Glutamatergic neuron (in vitro differentiated cells): ENCODE measurements at regions not wholly inside any gene's neighbourhood (a gene's known extent, or its start where the extent isn't known, plus 50 kb on each side); places are given as distances from the start of the nearest gene placed in this dataset.

Experiments
- DNase-seq: peaks from one replicate; pipeline ENCODE4 v3.0.0; 2022
- H3K27ac Mint-ChIP-seq: one replicate; pipeline ENCODE4 v1.8.0; 2020; ENCODE audit warnings: mild to moderate bottlenecking, mixed read lengths, inconsistent platforms; ENCODE audit not compliant: unreplicated experiment
- H3K27me3 Mint-ChIP-seq: one replicate; pipeline ENCODE4 v1.8.0; 2020; ENCODE audit warnings: mild to moderate bottlenecking, moderate library complexity, mixed read lengths, inconsistent platforms; ENCODE audit not compliant: unreplicated experiment
- H3K36me3 Mint-ChIP-seq: one replicate; pipeline ENCODE4 v1.8.0; 2020; ENCODE audit warnings: mild to moderate bottlenecking, mixed read lengths, inconsistent platforms; ENCODE audit not compliant: unreplicated experiment
- H3K4me1 Mint-ChIP-seq: one replicate; pipeline ENCODE4 v1.8.0; 2020; ENCODE audit warnings: mild to moderate bottlenecking, low read depth, mixed read lengths, inconsistent platforms; ENCODE audit not compliant: unreplicated experiment
- H3K4me3 Mint-ChIP-seq: one replicate; pipeline ENCODE4 v1.8.0; 2020; ENCODE audit warnings: mild to moderate bottlenecking, mixed read lengths, inconsistent platforms; ENCODE audit not compliant: unreplicated experiment
- H3K9me3 Mint-ChIP-seq: one replicate; pipeline ENCODE4 v1.8.0; 2020; ENCODE audit warnings: mild to moderate bottlenecking, moderate library complexity, mixed read lengths, inconsistent platforms; ENCODE audit not compliant: unreplicated experiment
- CTCF ChIP-seq: fragments of 200-600 bp; sonication (generic); IDR thresholded peaks from one replicate; pipeline ENCODE4 v1.5.0; 2021; ENCODE audit not compliant: partially characterized antibody, unreplicated experiment

DNA sequence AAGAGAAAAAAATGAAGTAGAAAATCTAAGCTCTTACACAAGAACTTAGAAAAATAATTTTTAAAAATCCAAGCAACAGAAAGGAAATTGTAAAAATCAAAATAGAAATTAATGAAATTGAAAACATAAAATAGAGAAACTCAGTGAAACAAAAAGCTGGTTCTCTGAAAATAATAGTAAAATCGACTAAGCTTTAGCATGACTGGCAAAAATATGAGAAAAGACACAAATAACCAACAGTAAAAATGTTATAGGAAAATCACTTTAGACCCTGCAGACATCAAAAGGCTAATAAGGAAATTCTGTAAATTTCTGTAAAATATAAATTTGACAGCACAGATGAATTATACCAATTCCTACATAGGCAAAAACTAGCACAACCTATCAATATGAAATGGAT is 768.9 kb upstream of the LRRTM1 start:
- H3K4me1 Mint-ChIP-seq: peaks cover 14% of the 10 kb centered on the region
- TF ChIP-seq CTCF: no peak
- H3K27me3 Mint-ChIP-seq: no peaks in the 10 kb centered on the region
- DNase-seq: no peak
- no peaks in the 10 kb centered on the region for H3K9me3 Mint-ChIP-seq
- no peak overlapping the region for H3K4me3 Mint-ChIP-seq
- H3K27ac Mint-ChIP-seq: no peak overlapping the region
- H3K36me3 Mint-ChIP-seq: no peaks in the 10 kb centered on the region

DNA sequence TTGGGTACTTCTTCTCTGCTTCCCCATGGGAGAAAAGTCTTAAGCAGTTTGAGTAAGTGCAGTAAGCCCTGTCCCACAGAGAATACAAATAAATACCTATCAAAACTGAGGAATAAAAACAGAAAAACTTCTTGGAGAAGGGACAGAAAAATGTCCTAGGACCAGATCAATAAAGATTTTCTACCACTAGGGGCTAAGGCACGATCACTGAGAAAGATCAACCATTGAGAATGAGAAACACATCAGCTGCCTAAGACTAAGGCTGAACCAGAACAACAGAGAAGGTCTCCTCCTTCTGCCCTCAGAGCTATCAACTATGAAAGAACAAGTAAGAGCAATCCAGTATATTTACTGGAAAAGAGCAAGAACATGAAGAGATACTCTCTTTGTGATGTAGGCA is 763.6 kb upstream of the LRRTM1 start:
- TF ChIP-seq CTCF: peak; percentile 22
- DNase-seq: no peak
- no peaks in the 10 kb centered on the region for H3K27me3 Mint-ChIP-seq
- no peaks in the 10 kb centered on the region for H3K36me3 Mint-ChIP-seq
- no peaks in the 10 kb centered on the region for H3K9me3 Mint-ChIP-seq
- no peaks in the 10 kb centered on the region for H3K4me1 Mint-ChIP-seq
- H3K27ac Mint-ChIP-seq: no peak overlapping the region
- no peak overlapping the region for H3K4me3 Mint-ChIP-seq

GRCh38 chr2:81061016-81061415 is 756.5 kb upstream of the LRRTM1 start:
- no peaks in the 10 kb centered on the region for H3K27me3 Mint-ChIP-seq
- no peak for TF ChIP-seq CTCF
- no peak for DNase-seq
- H3K36me3 Mint-ChIP-seq: peaks cover 12% of the 10 kb centered on the region
- H3K27ac Mint-ChIP-seq: no peak overlapping the region
- peaks cover 5% of the 10 kb centered on the region for H3K9me3 Mint-ChIP-seq
- H3K4me1 Mint-ChIP-seq: no peaks in the 10 kb centered on the region
- no peak overlapping the region for H3K4me3 Mint-ChIP-seq

- TF ChIP-seq CTCF: no peak
- peaks cover 17% of the 10 kb centered on the region for H3K4me1 Mint-ChIP-seq
- peak overlapping the region; percentile 32 for H3K4me3 Mint-ChIP-seq
- no peak for DNase-seq
- H3K36me3 Mint-ChIP-seq: no peaks in the 10 kb centered on the region
- no peaks in the 10 kb centered on the region for H3K27me3 Mint-ChIP-seq
- H3K9me3 Mint-ChIP-seq: peaks cover 1% of the 10 kb centered on the region
- H3K27ac Mint-ChIP-seq: peak overlapping the region; percentile 19
Observed at GRCh38 chr2:81050580-81051095, 746.1 kb upstream of the LRRTM1 start.

- Mint-ChIP-seq H3K4me1 (peaks cover 2% of the 10 kb centered on the region), H3K9me3 (no peaks in the 10 kb centered on the region), H3K27ac (no peak overlapping the region), H3K4me3 (no peak overlapping the region), H3K27me3 (no peaks in the 10 kb centered on the region), H3K36me3 (no peaks in the 10 kb centered on the region)
- no peak for TF ChIP-seq CTCF
- DNase-seq: no peak
Observed at GRCh38 chr2:81043681-81044080, 739.1 kb upstream of the LRRTM1 start.
